ENCODE measurements at regions not wholly inside any gene's neighbourhood (a gene's known extent, or its start where the extent isn't known, plus 50 kb on each side); places are given as distances from the start of the nearest gene placed in this dataset.

GRCh38 chr2:9693196-9693491, 62.3 kb upstream of the YWHAQ start:
- TF ChIP-seq POLR2A (IDR thresholded peaks at IDR 0.05) (no peak), POLR2AphosphoS5 (IDR thresholded peaks at IDR 0.05) (no peak)
- TF ChIP-seq, protein P1, sequence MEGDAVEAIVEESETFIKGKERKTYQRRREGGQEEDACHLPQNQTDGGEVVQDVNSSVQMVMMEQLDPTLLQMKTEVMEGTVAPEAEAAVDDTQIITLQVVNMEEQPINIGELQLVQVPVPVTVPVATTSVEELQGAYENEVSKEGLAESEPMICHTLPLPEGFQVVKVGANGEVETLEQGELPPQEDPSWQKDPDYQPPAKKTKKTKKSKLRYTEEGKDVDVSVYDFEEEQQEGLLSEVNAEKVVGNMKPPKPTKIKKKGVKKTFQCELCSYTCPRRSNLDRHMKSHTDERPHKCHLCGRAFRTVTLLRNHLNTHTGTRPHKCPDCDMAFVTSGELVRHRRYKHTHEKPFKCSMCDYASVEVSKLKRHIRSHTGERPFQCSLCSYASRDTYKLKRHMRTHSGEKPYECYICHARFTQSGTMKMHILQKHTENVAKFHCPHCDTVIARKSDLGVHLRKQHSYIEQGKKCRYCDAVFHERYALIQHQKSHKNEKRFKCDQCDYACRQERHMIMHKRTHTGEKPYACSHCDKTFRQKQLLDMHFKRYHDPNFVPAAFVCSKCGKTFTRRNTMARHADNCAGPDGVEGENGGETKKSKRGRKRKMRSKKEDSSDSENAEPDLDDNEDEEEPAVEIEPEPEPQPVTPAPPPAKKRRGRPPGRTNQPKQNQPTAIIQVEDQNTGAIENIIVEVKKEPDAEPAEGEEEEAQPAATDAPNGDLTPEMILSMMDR (IDR thresholded peaks at IDR 0.05): no peak
